WERI-Rb-1 (cell line): ENCODE measurements at regions not wholly inside any gene's neighbourhood (a gene's known extent, or its start where the extent isn't known, plus 50 kb on each side); places are given as distances from the start of the nearest gene placed in this dataset.
A peak's percentile ranks its signal among the peaks of the same experiment; 100 is the strongest.

Experiments
- DNase-seq: peaks from one replicate; pipeline ENCODE4 v3.0.0-alpha.2; 2020
- H3K27ac ChIP-seq: fragments of 250-450 bp; sonication (Bioruptor Pico); 2 replicates; pipeline ENCODE4 v1.5.1; 2020; ENCODE audit warnings: mild to moderate bottlenecking, moderate library complexity
- H3K27me3 ChIP-seq: fragments of 250-450 bp; sonication (Bioruptor Pico); 2 replicates; pipeline ENCODE4 v1.5.1; 2021; ENCODE audit warnings: mild to moderate bottlenecking, low read depth, moderate library complexity; ENCODE audit not compliant: insufficient read depth, severe bottlenecking
- H3K36me3 ChIP-seq: fragments of 250-450 bp; sonication (Bioruptor Pico); 2 replicates; pipeline ENCODE4 v1.5.1; 2020; ENCODE audit warnings: mild to moderate bottlenecking, moderate library complexity
- H3K4me3 ChIP-seq: 2 replicates; pipeline ENCODE4 v1.5.1; 2011; ENCODE audit warnings: low read depth, mild to moderate bottlenecking, control low read depth, low read length
- H3K9me3 ChIP-seq: fragments of 250-450 bp; sonication (Bioruptor Pico); 2 replicates; pipeline ENCODE4 v1.5.1; 2021; ENCODE audit warnings: mild to moderate bottlenecking, moderate library complexity; ENCODE audit not compliant: severe bottlenecking
- CTCF ChIP-seq: IDR thresholded peaks from 2 replicates; pipeline ENCODE4 v1.5.1; 2011; ENCODE audit warnings: low read depth, mild to moderate bottlenecking, control low read depth, inconsistent platforms, low read length

- Histone ChIP-seq H3K4me3 (no peak overlapping the region), H3K27ac (no peak overlapping the region), H3K36me3 (no peaks in the 10 kb centered on the region), H3K27me3 (peaks cover 39% of the 10 kb centered on the region), H3K9me3 (no peaks in the 10 kb centered on the region)
- no peak for DNase-seq
- no peak for TF ChIP-seq CTCF
Measured at GRCh38 chr11:15641271-15642045, 526.7 kb downstream of the INSC start.

- H3K27ac ChIP-seq: no peak overlapping the region
- H3K9me3 ChIP-seq: no peaks in the 10 kb centered on the region
- H3K36me3 ChIP-seq: no peaks in the 10 kb centered on the region
- no peak overlapping the region for H3K4me3 ChIP-seq
- H3K27me3 ChIP-seq: peaks cover 27% of the 10 kb centered on the region
- TF ChIP-seq CTCF: no peak
- DNase-seq: no peak
Measured at GRCh38 chr11:15645201-15645600, 530.5 kb downstream of the INSC start.

DNA sequence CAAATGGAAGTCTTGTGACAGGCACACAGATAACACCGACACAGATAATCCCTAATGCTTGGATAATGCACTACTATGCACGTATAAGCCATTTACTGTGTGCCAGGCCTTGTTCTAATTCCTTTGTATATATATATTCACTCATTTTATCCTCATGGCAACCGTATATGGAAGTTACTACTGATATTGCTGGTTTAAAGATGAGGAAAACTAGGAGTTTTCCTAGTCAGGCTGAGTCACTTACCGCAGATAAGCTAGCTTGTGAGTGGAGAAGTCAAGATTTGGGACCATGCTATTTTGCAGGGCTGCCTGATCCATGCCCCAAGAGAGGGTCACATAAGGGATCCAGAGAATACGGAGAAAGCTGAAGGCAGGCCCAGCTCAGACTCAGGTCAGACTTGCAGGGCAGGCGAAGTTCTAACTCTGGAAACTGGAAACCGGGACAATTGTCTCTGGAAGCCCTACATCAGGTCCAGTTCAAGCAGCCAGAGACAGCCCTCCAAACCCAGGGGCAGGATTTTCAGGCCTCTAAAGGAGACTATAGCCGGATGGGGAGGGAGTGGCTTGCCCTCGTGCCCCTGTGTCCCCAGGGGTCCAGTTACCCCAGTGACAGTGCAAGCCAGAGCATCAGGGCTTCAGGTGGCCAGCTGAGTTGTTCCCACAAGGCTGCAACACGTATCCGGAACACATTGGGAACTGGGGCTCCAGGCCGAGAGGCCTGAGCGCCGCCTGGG lies 534.8 kb downstream of the INSC start:
- Histone ChIP-seq H3K27ac (no peak overlapping the region), H3K4me3 (no peak overlapping the region), H3K27me3 (peaks cover 12% of the 10 kb centered on the region), H3K36me3 (no peaks in the 10 kb centered on the region), H3K9me3 (no peaks in the 10 kb centered on the region)
- no peak for TF ChIP-seq CTCF
- DNase-seq: no peak

- peak; percentile 93 for TF ChIP-seq CTCF
- no peaks in the 10 kb centered on the region for H3K36me3 ChIP-seq
- H3K4me3 ChIP-seq: peak overlapping the region; percentile 20
- H3K9me3 ChIP-seq: no peaks in the 10 kb centered on the region
- peaks cover 4% of the 10 kb centered on the region for H3K27me3 ChIP-seq
- DNase-seq: peak; percentile 87
- H3K27ac ChIP-seq: no peak overlapping the region
Measured at GRCh38 chr11:15650105-15650938, 535.6 kb downstream of the INSC start.

- Histone ChIP-seq H3K36me3 (no peaks in the 10 kb centered on the region), H3K4me3 (no peak overlapping the region)
- no peak for DNase-seq
Measured at GRCh38 chr11:15651033-15651432, 536.3 kb downstream of the INSC start.

More at GRCh38 chr11:15651033-15651432, 536.3 kb downstream of the INSC start:
- TF ChIP-seq CTCF: no peak
- no peaks in the 10 kb centered on the region for H3K9me3 ChIP-seq
- no peaks in the 10 kb centered on the region for H3K27me3 ChIP-seq
- H3K27ac ChIP-seq: no peak overlapping the region
